ENCODE measurements at regions not wholly inside any gene's neighbourhood (a gene's known extent, or its start where the extent isn't known, plus 50 kb on each side); places are given as distances from the start of the nearest gene placed in this dataset.
A peak's percentile ranks its signal among the peaks of the same experiment; 100 is the strongest.

DNA sequence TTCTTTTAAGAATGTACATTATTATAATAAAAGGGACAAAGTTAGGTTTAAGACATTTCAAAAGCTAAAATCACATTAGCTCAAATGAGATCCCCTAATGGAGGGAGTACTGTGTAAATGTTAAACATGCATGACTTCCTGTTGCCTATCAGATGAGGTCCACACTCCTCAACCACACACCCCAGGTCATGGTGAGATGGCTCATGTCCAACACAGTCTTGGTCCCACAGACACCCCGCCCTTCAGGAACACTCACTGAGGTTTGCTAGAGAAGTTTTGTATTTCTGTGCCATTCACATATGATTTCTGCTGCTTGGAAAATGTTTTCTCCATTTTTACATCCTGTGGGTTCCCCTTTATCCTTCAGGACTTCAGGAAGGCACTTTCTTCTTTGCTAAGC lies 491.0 kb downstream of the SOX11 start:
- 75% methylated on average over 1 of the region's 1 CpG for WGBS (ENCODE audit: low lambda C conversion rate)
- H3K4me2 ChIP-seq, result no peak overlapping the region
- TF ChIP-seq, protein P1, sequence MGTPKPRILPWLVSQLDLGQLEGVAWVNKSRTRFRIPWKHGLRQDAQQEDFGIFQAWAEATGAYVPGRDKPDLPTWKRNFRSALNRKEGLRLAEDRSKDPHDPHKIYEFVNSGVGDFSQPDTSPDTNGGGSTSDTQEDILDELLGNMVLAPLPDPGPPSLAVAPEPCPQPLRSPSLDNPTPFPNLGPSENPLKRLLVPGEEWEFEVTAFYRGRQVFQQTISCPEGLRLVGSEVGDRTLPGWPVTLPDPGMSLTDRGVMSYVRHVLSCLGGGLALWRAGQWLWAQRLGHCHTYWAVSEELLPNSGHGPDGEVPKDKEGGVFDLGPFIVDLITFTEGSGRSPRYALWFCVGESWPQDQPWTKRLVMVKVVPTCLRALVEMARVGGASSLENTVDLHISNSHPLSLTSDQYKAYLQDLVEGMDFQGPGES (IDR thresholded peaks at IDR 0.05; ENCODE audit: low read depth, low read length), result no peak
- TF ChIP-seq TEAD4 (IDR thresholded peaks at IDR 0.05; ENCODE audit: borderline replicate concordance, insufficient read depth), result no peak
- TF ChIP-seq, protein P2, sequence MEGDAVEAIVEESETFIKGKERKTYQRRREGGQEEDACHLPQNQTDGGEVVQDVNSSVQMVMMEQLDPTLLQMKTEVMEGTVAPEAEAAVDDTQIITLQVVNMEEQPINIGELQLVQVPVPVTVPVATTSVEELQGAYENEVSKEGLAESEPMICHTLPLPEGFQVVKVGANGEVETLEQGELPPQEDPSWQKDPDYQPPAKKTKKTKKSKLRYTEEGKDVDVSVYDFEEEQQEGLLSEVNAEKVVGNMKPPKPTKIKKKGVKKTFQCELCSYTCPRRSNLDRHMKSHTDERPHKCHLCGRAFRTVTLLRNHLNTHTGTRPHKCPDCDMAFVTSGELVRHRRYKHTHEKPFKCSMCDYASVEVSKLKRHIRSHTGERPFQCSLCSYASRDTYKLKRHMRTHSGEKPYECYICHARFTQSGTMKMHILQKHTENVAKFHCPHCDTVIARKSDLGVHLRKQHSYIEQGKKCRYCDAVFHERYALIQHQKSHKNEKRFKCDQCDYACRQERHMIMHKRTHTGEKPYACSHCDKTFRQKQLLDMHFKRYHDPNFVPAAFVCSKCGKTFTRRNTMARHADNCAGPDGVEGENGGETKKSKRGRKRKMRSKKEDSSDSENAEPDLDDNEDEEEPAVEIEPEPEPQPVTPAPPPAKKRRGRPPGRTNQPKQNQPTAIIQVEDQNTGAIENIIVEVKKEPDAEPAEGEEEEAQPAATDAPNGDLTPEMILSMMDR (IDR thresholded peaks at IDR 0.05), result no peak
- TF ChIP-seq, protein P3, sequence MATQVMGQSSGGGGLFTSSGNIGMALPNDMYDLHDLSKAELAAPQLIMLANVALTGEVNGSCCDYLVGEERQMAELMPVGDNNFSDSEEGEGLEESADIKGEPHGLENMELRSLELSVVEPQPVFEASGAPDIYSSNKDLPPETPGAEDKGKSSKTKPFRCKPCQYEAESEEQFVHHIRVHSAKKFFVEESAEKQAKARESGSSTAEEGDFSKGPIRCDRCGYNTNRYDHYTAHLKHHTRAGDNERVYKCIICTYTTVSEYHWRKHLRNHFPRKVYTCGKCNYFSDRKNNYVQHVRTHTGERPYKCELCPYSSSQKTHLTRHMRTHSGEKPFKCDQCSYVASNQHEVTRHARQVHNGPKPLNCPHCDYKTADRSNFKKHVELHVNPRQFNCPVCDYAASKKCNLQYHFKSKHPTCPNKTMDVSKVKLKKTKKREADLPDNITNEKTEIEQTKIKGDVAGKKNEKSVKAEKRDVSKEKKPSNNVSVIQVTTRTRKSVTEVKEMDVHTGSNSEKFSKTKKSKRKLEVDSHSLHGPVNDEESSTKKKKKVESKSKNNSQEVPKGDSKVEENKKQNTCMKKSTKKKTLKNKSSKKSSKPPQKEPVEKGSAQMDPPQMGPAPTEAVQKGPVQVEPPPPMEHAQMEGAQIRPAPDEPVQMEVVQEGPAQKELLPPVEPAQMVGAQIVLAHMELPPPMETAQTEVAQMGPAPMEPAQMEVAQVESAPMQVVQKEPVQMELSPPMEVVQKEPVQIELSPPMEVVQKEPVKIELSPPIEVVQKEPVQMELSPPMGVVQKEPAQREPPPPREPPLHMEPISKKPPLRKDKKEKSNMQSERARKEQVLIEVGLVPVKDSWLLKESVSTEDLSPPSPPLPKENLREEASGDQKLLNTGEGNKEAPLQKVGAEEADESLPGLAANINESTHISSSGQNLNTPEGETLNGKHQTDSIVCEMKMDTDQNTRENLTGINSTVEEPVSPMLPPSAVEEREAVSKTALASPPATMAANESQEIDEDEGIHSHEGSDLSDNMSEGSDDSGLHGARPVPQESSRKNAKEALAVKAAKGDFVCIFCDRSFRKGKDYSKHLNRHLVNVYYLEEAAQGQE (IDR thresholded peaks at IDR 0.05; ENCODE audit: low read depth, low read length), result no peak
- no peak for TF ChIP-seq NRF1 (IDR thresholded peaks at IDR 0.05; ENCODE audit: low read depth, low read length)
- peaks cover 18% of the 10 kb centered on the region for H3F3A ChIP-seq (replicated peaks; ENCODE audit: insufficient read depth)
- H2AFZ ChIP-seq (ENCODE audit: low read depth), result no peak overlapping the region
- H3K27me3 ChIP-seq (ENCODE audit: insufficient read depth), result no peaks in the 10 kb centered on the region
- H4K20me1 ChIP-seq (ENCODE audit: insufficient read depth), result no peaks in the 10 kb centered on the region
- POLR2A ChIA-PET, result no interaction called here
- H3K4me3 ChIP-seq (ENCODE audit: low read depth in 2 of 2, low read length in 1 of 2), result no peak overlapping the region
- no peaks in the 10 kb centered on the region for H3K9me2 ChIP-seq
- H3K9ac ChIP-seq, result no peak overlapping the region
- DNase-seq, result no peak
- no peak overlapping the region for H3K27ac ChIP-seq (ENCODE audit: low read depth in 2 of 2, low read length in 1 of 2)
- H3K4me1 ChIP-seq (ENCODE audit: control insufficient read depth in 1 of 2, insufficient read depth in 2 of 2, low read depth in 1 of 2, low read length in 1 of 2), result peaks cover 17 to 20% of the 10 kb centered on the region in 2 experiments; a peak in 3 of 4 replicates
- CTCF ChIA-PET, result no interaction called here
- H3K9me3 ChIP-seq, result no peaks in the 10 kb centered on the region
- no peaks in the 10 kb centered on the region for H3K36me3 ChIP-seq (replicated peaks in 1 of 2; ENCODE audit: control insufficient read depth in 1 of 2, insufficient read depth in 2 of 2, low read length in 1 of 2)
- H3K79me2 ChIP-seq (ENCODE audit: insufficient read depth), result no peaks in the 10 kb centered on the region

DNA sequence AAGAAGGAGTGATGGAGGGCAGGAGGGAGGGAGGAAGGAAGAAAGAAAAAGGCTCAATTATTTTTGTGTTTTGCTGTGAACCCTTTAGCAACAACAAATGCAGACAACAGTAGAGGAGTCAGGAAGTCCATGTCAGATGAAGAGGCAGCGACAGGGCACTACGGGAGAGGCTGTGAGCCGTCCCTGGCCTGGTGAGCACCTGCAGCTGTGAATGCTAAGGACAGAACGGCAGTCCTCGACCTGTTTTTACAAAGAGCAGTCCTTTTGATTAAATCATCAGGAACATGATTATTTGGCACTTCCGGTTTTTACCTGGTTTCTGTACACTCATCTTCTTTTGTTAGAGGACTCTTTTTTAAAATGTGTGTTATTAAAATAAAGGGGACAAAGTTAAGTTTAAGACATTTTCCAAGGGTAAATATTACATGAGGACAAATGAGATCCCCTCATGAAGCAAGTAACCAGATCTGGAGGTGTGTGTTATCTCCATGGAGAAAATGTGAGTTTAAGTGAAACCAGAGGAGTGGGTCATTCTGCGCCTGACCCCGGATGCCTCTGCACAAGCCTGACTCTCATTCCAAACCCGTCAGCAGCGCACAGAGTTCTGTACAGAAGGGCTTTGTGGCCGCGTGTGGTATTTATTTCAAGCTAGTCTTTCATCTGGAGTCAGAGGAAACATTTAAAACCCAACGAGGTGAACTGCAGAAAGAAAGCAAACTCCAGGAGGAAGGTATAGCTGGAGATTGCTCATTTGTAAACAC lies 492.5 kb downstream of the SOX11 start:
- Histone ChIP-seq H3K27me3 (ENCODE audit: insufficient read depth) (no peaks in the 10 kb centered on the region), H3K9ac (no peak overlapping the region), H3K79me2 (ENCODE audit: insufficient read depth) (no peaks in the 10 kb centered on the region), H3K36me3 (replicated peaks in 1 of 2; ENCODE audit: control insufficient read depth in 1 of 2, insufficient read depth in 2 of 2, low read length in 1 of 2) (no peaks in the 10 kb centered on the region), H3K9me2 (no peaks in the 10 kb centered on the region), H4K20me1 (ENCODE audit: insufficient read depth) (no peaks in the 10 kb centered on the region), H3K4me1 (ENCODE audit: control insufficient read depth in 1 of 2, insufficient read depth in 2 of 2, low read depth in 1 of 2, low read length in 1 of 2) (peaks cover 17 to 20% of the 10 kb centered on the region in 2 experiments; a peak in 3 of 4 replicates), H3F3A (replicated peaks; ENCODE audit: insufficient read depth) (peaks cover 18% of the 10 kb centered on the region), H3K4me2 (no peak overlapping the region), H3K27ac (ENCODE audit: low read depth in 2 of 2, low read length in 1 of 2) (no peak overlapping the region), H3K4me3 (ENCODE audit: low read depth in 2 of 2, low read length in 1 of 2) (no peak overlapping the region), H3K9me3 (no peaks in the 10 kb centered on the region), H2AFZ (ENCODE audit: low read depth) (peak overlapping the region; percentile 37; the same call in 1 of the 2 replicates)
- ChIA-PET CTCF (no interaction called here), POLR2A (no interaction called here)
- no peak for TF ChIP-seq EZH2phosphoT487 (IDR thresholded peaks at IDR 0.05; ENCODE audit: borderline replicate concordance, low read depth)
- TF ChIP-seq, protein P1 (IDR thresholded peaks at IDR 0.05; ENCODE audit: low read depth, low read length), result no peak
- no peak for TF ChIP-seq TAF1 (IDR thresholded peaks at IDR 0.05; ENCODE audit: borderline replicate concordance, low read depth, low read length)
- TF ChIP-seq MXI1 (IDR thresholded peaks at IDR 0.05; ENCODE audit: low read depth, low read length), result no peak
- no peak for TF ChIP-seq TEAD4 (IDR thresholded peaks at IDR 0.05; ENCODE audit: borderline replicate concordance, insufficient read depth)
- TF ChIP-seq JUND (IDR thresholded peaks at IDR 0.05), result no peak
- TF ChIP-seq CHD2 (IDR thresholded peaks at IDR 0.05; ENCODE audit: low read length, partially characterized antibody), result no peak
- TF ChIP-seq, protein P4, sequence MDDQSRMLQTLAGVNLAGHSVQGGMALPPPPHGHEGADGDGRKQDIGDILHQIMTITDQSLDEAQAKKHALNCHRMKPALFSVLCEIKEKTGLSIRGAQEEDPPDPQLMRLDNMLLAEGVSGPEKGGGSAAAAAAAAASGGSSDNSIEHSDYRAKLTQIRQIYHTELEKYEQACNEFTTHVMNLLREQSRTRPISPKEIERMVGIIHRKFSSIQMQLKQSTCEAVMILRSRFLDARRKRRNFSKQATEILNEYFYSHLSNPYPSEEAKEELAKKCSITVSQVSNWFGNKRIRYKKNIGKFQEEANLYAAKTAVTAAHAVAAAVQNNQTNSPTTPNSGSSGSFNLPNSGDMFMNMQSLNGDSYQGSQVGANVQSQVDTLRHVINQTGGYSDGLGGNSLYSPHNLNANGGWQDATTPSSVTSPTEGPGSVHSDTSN (IDR thresholded peaks at IDR 0.05), result no peak
- TF ChIP-seq GATA2 (CRISPR knock-in tag; IDR thresholded peaks at IDR 0.05), result no peak
- TF ChIP-seq RAD21 (IDR thresholded peaks at IDR 0.05; ENCODE audit: low read length), result no peak
- DNase-seq, result peak; percentile 26
- WGBS (ENCODE audit: low lambda C conversion rate), result 66% methylated on average over 13 of the region's 13 CpGs

Measured in SK-N-SH (cell line).